Vagina (tissue), 2 donors: ENCODE measurements at regions not wholly inside any gene's neighbourhood (a gene's known extent, or its start where the extent isn't known, plus 50 kb on each side); places are given as distances from the start of the nearest gene placed in this dataset.

Experiments used
- POLR2AphosphoS5 ChIP-seq, 2 donors: sonication (generic); formaldehyde crosslinking; IDR thresholded peaks; one replicate each; pipeline ENCODE4 v1.9.0; 2017; ENCODE audit warnings: antibody characterized with exemption in 2 of 2, mild to moderate bottlenecking in 2 of 2, low read depth in 1 of 2; ENCODE audit not compliant: insufficient read depth in 1 of 2
- TF ChIP-seq, protein P1 (sequence below), 3 experiments: fragments of 450-650 bp in 2 of 3; fragments of 200-600 bp in 1 of 3; sonication (generic) in 1 of 3; IDR thresholded peaks; one replicate each; pipeline ENCODE4 v1.5.1; 2017 to 2019; ENCODE audit warnings: antibody characterized with exemption in 3 of 3, mild to moderate bottlenecking in 2 of 3, moderate library complexity in 2 of 3

DNA sequence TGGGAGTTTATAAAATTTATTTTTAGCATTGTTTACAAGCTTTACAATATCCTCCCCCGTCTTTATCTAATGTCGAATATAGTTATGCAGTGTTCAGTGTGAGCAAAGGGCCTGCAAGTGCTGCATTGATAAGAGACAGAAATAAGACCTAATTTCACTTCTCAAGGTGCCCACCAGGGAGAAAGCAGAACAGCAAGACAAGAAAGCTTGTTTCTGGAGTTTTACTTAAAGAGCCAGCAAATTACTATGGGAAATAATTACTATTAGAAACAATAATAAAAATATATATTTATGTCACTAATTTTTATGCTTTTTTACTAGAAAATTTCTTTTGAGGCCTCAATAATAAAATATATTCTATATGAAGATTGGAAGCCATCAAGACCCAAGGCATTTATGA, 2677.7 kb downstream of the ARAP2 start:
- TF ChIP-seq, protein P1, sequence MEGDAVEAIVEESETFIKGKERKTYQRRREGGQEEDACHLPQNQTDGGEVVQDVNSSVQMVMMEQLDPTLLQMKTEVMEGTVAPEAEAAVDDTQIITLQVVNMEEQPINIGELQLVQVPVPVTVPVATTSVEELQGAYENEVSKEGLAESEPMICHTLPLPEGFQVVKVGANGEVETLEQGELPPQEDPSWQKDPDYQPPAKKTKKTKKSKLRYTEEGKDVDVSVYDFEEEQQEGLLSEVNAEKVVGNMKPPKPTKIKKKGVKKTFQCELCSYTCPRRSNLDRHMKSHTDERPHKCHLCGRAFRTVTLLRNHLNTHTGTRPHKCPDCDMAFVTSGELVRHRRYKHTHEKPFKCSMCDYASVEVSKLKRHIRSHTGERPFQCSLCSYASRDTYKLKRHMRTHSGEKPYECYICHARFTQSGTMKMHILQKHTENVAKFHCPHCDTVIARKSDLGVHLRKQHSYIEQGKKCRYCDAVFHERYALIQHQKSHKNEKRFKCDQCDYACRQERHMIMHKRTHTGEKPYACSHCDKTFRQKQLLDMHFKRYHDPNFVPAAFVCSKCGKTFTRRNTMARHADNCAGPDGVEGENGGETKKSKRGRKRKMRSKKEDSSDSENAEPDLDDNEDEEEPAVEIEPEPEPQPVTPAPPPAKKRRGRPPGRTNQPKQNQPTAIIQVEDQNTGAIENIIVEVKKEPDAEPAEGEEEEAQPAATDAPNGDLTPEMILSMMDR (IDR thresholded peaks at IDR 0.05), result no peak
- TF ChIP-seq POLR2AphosphoS5 (IDR thresholded peaks at IDR 0.05; ENCODE audit: insufficient read depth in 1 of 2, low read depth in 1 of 2), result no peak
